Effector memory CD8-positive, alpha-beta T cell (primary cell): ENCODE measurements at regions not wholly inside any gene's neighbourhood (a gene's known extent, or its start where the extent isn't known, plus 50 kb on each side); places are given as distances from the start of the nearest gene placed in this dataset.
"Not testable (repeated sequence)": the region's sequence is repeated elsewhere in the genome, so short reads cannot be mapped to it uniquely, and the experiment has no call there.

Experiments used
- ATAC-seq: fragments of 150-1000 bp; cut with Tn5 transposase; replicated peaks from 2 replicates; pipeline ENCODE4 v1.10.0; 2021; ENCODE audit warnings: mild to moderate bottlenecking, moderate library complexity
- DNase-seq, 3 experiments: peaks; one replicate each; pipeline ENCODE4 v3.0.0; 2021
- H3K27ac Mint-ChIP-seq, 2 donors: one replicate each; pipeline ENCODE4 v1.8.0; 2022; ENCODE audit warnings: mild to moderate bottlenecking in 2 of 2, mixed read lengths in 2 of 2, moderate library complexity in 2 of 2
- H3K27me3 Mint-ChIP-seq, 2 donors: one replicate each; pipeline ENCODE4 v1.8.0; 2022; ENCODE audit warnings: mixed read lengths in 2 of 2
- H3K36me3 Mint-ChIP-seq: one replicate; pipeline ENCODE4 v1.8.0; 2022; ENCODE audit warnings: mild to moderate bottlenecking, moderate library complexity, mixed read lengths; ENCODE audit not compliant: insufficient read depth
- H3K4me1 Mint-ChIP-seq, 2 donors: one replicate each; pipeline ENCODE4 v1.8.0; 2022; ENCODE audit warnings: low read depth in 2 of 2, mixed read lengths in 2 of 2
- H3K4me3 Mint-ChIP-seq, 2 donors: one replicate each; pipeline ENCODE4 v1.8.0; 2022; ENCODE audit warnings: mild to moderate bottlenecking in 2 of 2, mixed read lengths in 2 of 2, moderate library complexity in 2 of 2
- H3K9me3 Mint-ChIP-seq, 2 donors: one replicate each; pipeline ENCODE4 v1.8.0; 2022; ENCODE audit warnings: mixed read lengths in 2 of 2

DNA sequence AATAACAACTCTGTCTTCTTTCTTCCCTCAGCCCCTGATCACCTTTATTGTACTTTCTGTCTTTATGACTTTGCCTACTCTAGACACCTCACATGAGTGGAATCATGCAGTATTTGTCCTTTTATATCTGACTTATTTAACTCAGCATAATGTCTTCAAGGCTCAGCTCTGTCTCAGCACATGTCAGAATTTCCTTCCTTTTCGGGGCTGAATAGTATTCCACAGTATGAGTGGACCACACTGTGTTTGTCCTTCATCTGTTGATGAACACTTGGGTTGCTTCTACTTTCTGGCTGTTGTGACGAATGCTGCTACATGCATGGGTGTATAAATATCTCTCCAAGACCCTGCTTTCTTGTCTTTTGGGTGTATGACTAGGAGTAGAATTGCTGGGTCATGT, 117.6 kb downstream of the KIF26A start:
- H3K27ac Mint-ChIP-seq = no peak overlapping the region

DNA sequence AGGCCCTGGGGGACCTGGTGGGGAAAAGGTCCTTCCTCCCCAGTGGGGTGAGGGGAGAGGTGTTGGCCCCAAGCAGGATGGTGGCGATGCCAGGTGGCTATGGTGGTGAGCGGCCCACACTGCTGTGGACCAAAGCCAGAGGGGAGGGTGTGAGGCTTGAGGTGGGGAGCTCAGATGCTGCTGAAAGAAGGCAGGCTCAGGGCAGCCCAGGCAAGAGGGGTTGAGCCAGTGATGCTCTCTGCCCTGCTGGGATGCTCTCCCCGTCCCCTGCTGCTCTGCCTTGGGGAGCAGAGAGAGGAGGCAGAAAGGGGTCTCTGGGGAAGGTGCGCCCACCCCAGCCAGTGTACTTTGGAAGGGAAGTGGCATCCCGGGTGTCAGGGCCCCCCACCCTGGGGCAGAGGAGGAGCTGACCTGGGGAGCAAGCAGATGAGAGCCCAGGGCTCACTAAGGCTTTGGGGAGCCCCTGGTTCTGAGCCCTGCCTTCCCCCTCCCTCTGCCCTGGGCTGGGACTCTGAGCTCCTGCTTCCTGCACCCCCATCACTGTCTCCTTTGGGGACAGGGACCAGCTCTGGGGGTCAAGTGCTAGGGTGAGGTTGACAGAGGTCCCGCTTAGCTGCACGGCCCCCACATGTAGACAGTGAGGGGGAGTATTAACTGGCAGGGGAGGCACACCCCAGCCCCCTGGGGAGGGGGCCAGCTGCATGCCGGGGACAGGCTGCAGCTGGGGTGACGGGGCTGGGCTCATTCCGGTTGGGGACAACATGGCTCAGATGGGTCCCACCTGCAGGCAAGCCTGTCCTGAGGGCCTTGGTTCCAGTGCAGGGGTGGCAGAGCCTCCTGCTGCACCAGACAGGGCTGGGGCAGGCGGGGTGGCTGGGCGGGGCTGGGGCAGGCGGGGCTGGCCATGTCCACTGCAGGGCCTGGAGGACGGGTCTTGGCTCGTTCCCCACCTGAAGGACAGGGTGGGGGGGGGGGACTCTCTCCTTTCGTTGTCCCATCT, 124.4 kb downstream of the KIF26A start:
- no peak for ATAC-seq

More for the DNA sequence above, 117.6 kb downstream of the KIF26A start:
- H3K4me3 Mint-ChIP-seq = no peak overlapping the region
- no peaks in the 10 kb centered on the region for H3K4me1 Mint-ChIP-seq
- no peaks in the 10 kb centered on the region for H3K36me3 Mint-ChIP-seq
- ATAC-seq (no peak), DNase-seq (no peak)
- peaks cover 32 to 37% of the 10 kb centered on the region in 2 donors for H3K27me3 Mint-ChIP-seq
- no peaks in the 10 kb centered on the region for H3K9me3 Mint-ChIP-seq

DNA sequence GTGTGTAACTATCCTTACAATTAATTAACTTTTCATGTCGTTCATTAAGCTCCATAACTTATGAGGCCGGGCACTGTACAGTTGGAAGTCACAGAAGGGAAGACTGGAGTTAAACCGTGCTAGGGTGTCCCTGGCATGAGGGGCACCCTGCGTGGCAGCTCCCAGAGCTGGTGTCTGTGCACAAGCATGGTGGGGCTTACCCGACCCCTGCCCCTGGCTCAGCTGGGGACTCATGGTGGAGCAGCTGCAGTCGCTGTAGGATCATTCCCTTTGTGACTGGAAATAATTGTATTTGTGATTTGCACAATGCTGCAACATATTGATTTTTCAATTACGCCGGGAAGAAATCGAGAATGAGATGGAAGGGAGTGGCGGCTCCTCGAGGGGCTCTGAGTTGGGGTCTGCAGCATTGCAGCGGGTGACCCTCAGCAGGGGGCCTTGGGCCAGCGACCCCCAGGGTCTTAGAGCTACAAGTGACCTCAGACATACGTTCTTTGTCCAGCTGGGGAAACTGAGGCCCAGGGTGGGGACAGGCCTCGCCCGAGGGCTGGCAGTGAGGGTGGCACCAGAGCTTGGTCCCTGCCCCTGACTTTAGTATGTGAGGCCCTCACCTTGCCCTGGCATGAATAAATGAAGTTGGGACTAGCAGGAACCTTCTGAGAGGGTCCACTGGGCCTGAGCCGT, 125.4 kb downstream of the KIF26A start:
- Mint-ChIP-seq H3K9me3 (no peaks in the 10 kb centered on the region), H3K4me3 (no peak overlapping the region), H3K4me1 (peaks cover 0 to 2% of the 10 kb centered on the region in 2 donors), H3K36me3 (no peaks in the 10 kb centered on the region), H3K27me3 (peaks cover 20% of the 10 kb centered on the region in 2 donors), H3K27ac (no peak overlapping the region)
- no peak for DNase-seq
- no peak for ATAC-seq

More for the DNA sequence above, 124.4 kb downstream of the KIF26A start:
- Mint-ChIP-seq H3K36me3 (no peaks in the 10 kb centered on the region), H3K27ac (no peak overlapping the region), H3K4me1 (no peaks in the 10 kb centered on the region), H3K4me3 (no peak overlapping the region), H3K27me3 (peaks cover 22 to 26% of the 10 kb centered on the region in 2 donors), H3K9me3 (no peaks in the 10 kb centered on the region)
- DNase-seq = no peak

DNA sequence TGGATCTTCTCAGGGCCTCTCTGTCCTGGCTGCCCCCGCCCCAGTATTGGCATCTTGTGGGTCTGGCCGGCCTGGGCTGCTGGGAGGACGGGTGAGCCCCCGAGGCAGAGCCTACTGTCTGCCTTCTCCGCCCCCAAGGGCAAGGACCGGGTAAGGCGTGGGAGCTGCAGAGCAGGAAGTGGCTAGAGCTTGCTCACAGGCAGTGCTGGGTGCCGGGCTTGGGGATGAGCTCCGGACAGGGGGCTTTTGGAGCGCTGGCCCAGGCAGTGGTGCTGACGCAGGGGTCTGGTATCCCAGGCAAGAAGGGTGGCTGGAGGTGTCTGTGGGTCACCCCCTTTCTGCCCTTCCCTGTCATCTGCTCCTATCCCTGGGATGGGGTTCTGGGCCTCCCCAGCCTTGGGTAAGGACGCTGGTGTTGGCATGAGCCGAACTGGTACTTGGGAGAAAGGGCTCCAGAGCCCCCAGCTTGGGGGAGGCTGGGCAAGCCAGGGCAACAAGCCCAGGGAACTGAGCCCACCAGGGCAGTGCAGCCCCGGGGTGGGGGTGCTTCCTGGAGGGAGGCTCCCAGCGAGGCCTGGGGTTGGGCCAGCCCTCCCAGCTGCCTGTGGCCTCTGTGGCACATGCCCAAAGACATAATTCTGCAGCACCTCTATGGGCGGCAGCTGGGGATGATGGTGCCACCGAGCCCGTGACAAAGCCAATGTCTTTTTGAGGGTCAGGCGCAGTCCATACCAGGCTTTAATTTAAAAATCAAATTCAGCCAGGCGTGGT, 126.3 kb downstream of the KIF26A start:
- peaks cover 0 to 3% of the 10 kb centered on the region in 2 donors for H3K4me1 Mint-ChIP-seq
- DNase-seq = no peak
- no peak overlapping the region for H3K27ac Mint-ChIP-seq
- H3K9me3 Mint-ChIP-seq = no peaks in the 10 kb centered on the region
- no peak for ATAC-seq
- H3K36me3 Mint-ChIP-seq = peaks cover 2% of the 10 kb centered on the region
- H3K4me3 Mint-ChIP-seq = no peak overlapping the region
- peaks cover 13 to 29% of the 10 kb centered on the region in 2 donors for H3K27me3 Mint-ChIP-seq

DNA sequence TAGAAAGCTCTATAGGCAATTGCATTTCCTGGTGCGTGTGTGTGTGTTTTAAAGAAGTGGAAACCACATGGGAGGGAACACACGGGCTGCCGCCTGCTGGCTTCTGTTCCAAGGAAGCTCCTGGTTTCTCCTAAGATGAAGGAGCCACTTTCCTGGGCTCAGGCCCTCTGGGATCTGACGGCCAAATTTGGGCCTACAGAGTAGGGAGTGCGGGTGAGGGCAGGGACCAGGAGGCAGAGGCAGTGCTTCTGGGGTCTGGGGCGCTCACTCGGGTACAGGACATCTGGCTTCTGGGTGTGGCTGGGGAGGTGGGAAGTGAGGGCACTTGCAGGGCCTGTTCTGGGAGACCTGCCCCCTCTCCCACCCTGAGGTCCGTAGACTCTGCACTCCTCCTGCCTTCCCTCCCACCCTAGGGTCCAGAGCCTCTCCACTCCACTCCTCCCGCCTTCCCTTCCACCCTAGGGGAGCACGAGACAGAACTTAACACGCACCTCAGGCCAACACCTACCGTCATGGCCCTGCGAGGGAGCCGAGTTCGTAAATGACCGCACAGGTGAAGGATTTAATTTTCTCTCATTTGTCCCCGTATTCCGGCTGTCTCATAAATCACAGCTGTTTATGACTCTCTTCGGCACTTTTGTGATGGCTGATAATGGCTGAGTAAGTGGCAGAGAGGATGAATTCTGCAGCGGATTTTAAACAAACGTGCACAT, 127.7 kb downstream of the KIF26A start:
- no peak overlapping the region for H3K4me3 Mint-ChIP-seq
- DNase-seq = no peak

DNA sequence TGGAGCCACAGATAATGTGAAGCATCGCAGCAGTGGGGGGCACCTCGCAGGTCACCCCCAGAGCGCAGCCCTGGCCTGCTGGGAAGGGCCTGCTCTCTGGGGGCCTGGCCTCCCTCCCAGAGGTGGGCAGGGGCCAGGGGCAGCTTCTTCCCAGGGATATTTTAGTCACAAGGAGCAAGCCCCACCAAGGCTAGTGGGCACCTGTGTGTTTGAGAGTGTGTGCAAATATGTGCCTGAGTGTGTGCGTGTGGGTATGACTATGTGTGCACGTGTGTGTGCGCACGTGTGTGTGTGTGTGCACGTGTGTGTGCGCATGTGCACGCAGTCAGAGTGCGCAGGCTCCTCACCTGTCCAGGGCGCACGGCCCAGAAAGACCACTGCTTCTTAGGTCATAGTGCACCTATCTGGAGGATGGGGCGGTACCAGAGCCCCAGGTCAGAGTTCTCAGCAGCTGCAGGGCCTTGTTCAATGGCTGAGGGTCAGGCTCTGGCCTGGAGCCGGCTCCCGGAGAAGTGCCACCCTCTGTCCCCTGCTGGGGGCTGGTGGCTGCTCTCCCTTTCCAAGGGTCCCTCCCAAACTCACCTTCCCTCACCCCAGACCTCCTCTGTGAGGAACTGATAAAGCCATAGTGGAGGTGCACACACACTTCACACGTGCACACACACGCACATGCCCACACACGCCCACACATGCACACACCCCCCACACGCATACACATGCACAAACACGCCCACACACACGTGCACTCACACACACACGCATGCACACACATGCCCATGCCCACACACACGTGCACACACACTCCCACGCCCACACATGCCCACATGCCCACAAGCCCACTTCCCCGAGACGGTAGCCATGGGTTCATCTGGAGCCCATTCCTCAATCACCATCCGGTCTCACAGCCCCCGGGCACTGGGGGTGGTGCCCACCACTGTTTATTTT, 128.5 kb downstream of the KIF26A start:
- H3K27me3 Mint-ChIP-seq = peaks cover 13 to 28% of the 10 kb centered on the region in 2 donors
- H3K36me3 Mint-ChIP-seq = peaks cover 3% of the 10 kb centered on the region
- ATAC-seq (no peak), DNase-seq (no peak)
- peaks cover 0 to 3% of the 10 kb centered on the region in 2 donors for H3K4me1 Mint-ChIP-seq
- no peak overlapping the region for H3K4me3 Mint-ChIP-seq
- H3K27ac Mint-ChIP-seq = no peak overlapping the region
- H3K9me3 Mint-ChIP-seq = no peaks in the 10 kb centered on the region

More for the DNA sequence above, 127.7 kb downstream of the KIF26A start:
- peaks cover 0 to 3% of the 10 kb centered on the region in 2 donors for H3K4me1 Mint-ChIP-seq
- H3K27me3 Mint-ChIP-seq = peaks cover 13 to 29% of the 10 kb centered on the region in 2 donors
- ATAC-seq = no peak
- H3K36me3 Mint-ChIP-seq = peaks cover 3% of the 10 kb centered on the region
- no peaks in the 10 kb centered on the region for H3K9me3 Mint-ChIP-seq
- H3K27ac Mint-ChIP-seq = no peak overlapping the region

DNA sequence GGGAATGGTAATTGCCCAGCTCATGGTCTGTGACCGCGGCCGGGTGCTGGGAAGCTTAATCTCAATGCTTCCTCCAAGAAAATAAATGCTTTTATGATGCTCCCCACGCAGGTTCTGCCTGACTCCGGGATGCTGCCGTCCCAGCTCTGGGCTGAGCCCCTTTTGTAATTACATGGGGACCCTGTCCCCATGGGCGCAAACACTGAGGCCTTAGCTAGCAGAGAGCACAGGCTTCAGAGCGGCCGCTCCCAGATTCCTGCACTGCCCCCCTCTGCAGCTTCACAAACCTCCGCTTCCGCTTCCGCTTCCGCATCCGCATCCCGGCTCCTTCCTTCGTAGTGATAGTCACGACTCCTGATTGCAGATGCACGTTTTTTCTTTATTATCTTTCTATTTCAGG, 129.5 kb downstream of the KIF26A start:
- H3K36me3 Mint-ChIP-seq = peaks cover 3% of the 10 kb centered on the region
- ATAC-seq = no peak
- peak overlapping the region in 1 of 2 donors; percentile 43 for H3K4me3 Mint-ChIP-seq
- no peak for DNase-seq
- peaks cover 0 to 3% of the 10 kb centered on the region in 2 donors for H3K4me1 Mint-ChIP-seq
- peaks cover 11 to 20% of the 10 kb centered on the region in 2 donors for H3K27me3 Mint-ChIP-seq
- no peaks in the 10 kb centered on the region for H3K9me3 Mint-ChIP-seq
- H3K27ac Mint-ChIP-seq = no peak overlapping the region

DNA sequence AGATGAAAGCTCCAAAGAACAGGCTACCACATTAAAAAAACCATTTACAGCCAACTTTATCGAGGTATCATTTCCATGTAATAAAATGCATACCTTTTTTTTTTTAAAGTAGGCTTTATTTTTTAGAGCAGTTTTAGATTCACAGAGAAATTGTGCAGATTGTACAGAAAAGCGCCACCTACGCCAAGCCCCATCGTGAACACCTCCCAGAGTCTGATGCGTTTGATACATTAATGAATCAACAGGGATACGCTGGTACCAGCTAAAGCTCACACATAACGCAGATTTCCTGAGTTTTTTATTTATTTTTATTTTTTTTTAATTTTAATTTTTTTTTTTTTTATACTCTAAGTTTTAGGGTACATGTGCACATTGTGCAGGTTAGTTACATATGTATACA, 129.9 kb downstream of the KIF26A start:
- no peak overlapping the region for H3K27ac Mint-ChIP-seq
- no peaks in the 10 kb centered on the region for H3K9me3 Mint-ChIP-seq
- peaks cover 0 to 3% of the 10 kb centered on the region in 2 donors for H3K4me1 Mint-ChIP-seq
- H3K4me3 Mint-ChIP-seq = peak overlapping the region in 1 of 2 donors; percentile 43
- H3K27me3 Mint-ChIP-seq = peaks cover 11 to 20% of the 10 kb centered on the region in 2 donors
- peaks cover 3% of the 10 kb centered on the region for H3K36me3 Mint-ChIP-seq
- DNase-seq (no peak), ATAC-seq (no peak)

DNA sequence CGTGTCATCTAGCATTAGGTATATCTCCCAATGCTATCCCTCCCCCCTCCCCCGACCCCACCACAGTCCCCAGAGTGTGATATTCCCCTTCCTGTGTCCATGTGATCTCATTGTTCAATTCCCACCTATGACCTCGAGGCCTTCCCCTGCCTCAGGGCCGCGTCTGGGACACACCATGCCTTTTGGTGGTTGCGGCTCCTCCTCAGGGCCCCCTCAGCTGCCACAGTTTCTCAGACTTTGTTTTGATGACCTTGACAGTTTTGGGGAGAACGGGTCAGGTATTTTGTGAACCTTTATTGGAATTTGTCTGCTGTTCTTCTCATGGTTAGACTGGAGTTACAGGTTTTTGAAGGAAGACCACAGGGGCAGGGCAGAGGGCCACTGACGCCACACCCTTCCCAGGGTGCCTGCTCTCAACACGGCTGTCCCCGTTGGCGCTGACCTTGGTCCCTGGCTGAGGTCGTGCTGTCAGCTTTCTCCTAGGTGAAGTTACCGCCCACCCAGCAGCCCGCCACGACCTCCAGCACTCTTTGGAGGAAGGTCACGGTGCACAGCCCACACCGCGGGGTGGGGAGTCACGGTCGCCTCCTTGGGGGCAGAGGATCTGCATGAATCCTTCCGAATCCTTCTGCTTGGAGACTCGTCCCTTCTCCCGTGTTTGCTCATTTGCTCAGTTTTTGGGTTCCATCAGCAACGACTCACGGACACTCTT, 130.5 kb downstream of the KIF26A start:
- Mint-ChIP-seq H3K27me3 (peaks cover 6 to 14% of the 10 kb centered on the region in 2 donors), H3K9me3 (no peaks in the 10 kb centered on the region), H3K4me1 (peaks cover 0 to 3% of the 10 kb centered on the region in 2 donors), H3K27ac (no peak overlapping the region), H3K4me3 (no peak overlapping the region), H3K36me3 (peaks cover 3% of the 10 kb centered on the region)
- DNase-seq = no peak
- ATAC-seq = no peak

DNA sequence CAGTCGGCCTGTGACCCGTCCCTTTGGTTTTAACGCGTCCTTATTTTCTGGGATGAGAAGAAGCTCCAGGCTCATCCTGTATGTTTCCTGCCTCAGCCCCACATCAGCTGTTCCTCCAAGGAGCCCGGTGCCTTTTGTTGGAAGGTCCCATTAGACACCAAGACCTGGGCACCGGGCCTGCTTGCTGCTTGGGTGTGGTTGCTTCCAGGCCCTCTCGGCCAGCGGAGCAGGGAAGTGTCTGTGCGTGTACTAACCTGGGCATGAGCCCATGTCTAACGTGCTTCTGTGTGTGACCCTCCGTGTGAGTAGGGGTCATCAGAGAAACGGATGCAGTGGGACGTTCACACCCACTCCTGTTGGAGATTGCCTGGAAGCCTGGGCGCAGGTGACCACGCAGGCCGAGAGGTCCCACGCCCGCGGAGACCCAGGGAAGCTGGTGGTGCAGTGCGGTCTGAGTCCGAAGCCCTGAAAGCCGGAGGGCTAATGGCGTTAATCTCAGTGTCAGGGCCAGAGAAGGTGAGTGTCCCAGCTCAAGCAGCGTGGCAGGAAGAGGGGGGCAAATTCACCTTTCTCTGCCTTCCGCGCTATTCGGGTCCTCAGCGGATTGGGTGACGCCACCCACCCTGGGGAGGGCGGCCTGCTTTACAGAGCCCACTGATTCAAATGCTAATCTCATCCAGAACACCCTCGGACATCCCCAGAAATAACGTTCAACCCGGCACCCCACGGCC, 131.3 kb downstream of the KIF26A start:
- H3K4me1 Mint-ChIP-seq, DNase-seq, H3K36me3 Mint-ChIP-seq, ATAC-seq, H3K4me3 Mint-ChIP-seq, H3K9me3 Mint-ChIP-seq, H3K27ac Mint-ChIP-seq: not testable (repeated sequence)
- peaks cover 9 to 12% of the 10 kb centered on the region in 2 donors for H3K27me3 Mint-ChIP-seq

DNA sequence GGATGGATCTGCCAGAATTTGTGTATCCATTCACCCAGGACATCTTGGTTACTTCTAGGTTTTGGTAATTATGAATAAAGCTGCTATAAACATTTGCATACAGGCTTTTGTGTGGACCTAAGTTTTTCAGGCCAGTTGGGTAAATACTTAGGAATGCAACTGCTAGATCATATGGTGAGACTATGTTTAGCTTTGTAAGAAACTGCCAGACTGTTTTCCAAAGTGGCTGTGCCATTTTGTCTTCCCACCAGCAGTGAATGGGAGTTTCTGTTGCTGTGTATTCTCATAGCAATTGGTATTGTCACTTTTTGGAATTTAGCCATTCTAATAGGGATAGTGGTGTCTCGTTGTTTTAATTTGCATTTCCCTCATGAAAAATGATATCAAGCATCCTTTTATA, 133.0 kb downstream of the KIF26A start:
- Mint-ChIP-seq H3K4me3 (no peak overlapping the region), H3K9me3 (no peaks in the 10 kb centered on the region), H3K4me1 (peaks cover 0 to 3% of the 10 kb centered on the region in 2 donors), H3K36me3 (peaks cover 3% of the 10 kb centered on the region), H3K27me3 (peaks cover 24 to 25% of the 10 kb centered on the region in 2 donors), H3K27ac (no peak overlapping the region)
- ATAC-seq = no peak
- no peak for DNase-seq
